GM19438 (cell line): ENCODE measurements at regions not wholly inside any gene's neighbourhood (a gene's known extent, or its start where the extent isn't known, plus 50 kb on each side); places are given as distances from the start of the nearest gene placed in this dataset.
"Not testable (repeated sequence)": the region's sequence is repeated elsewhere in the genome, so short reads cannot be mapped to it uniquely, and the experiment has no call there.

Experiments used
- ATAC-seq: cut with Tn5 transposase; IDR thresholded peaks from one replicate; pipeline ENCODE4 v1.9.1; 2021; ENCODE audit warnings: low read depth; ENCODE audit not compliant: unreplicated experiment

DNA sequence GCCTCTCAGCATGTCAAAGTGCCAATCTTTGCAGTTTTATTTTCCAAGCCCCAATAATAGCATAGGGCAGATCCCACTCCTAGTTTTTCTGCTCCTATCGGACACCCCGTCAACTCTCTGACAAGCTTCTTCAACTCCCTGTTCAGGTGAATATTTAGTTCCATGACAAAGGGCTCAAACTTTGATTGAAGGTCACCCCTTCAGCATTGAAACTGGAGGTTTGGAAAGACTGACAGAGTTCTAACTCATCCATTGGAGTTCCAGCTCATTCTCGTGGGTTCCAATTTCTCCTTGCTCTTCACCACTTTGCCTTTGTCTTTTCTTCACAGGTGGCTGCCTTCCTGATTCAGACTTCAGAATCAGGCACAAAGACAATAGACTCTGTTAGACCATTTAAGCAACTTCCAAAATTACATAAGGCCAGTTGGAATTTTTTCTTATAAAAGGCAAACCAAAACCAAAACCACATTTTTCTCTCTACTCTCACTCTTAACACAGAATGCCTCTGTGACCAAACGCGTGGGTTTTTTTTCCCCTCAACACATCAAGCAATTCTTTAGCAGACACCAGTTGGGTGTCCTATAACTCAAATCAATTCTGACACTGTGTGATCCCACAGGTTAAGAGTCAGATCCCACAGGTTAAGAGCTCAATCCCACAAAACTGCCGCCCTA, 169.3 kb upstream of the USP25 start:
- no peak for ATAC-seq

- no peak for ATAC-seq
Observed at GRCh38 chr21:15562748-15563147, 167.0 kb upstream of the USP25 start.

DNA sequence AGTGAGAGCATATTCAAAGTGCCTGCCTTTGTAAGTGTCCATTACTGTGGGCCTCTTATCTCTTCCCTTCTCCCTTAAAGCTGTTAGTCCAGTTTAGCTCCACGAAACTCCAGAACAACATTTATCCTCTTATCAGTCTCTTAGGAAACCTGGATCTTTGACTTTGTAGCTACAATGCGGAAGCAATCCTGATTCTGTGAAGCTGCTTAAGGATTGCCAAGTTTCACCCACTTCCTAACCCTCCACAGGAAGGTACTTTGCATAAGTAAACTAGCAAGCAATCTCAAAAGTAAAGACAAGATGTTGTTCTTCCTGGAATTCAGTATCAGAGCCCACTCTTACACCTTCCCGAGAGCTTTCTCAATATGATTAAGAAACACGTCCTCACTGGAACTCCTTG, 164.9 kb upstream of the USP25 start:
- no peak for ATAC-seq

- ATAC-seq, result no peak
Observed at GRCh38 chr21:15566703-15567102, 163.1 kb upstream of the USP25 start.

GRCh38 chr21:15567191-15567590, 162.6 kb upstream of the USP25 start:
- ATAC-seq, result no peak

GRCh38 chr21:15568516-15568915, 161.3 kb upstream of the USP25 start:
- ATAC-seq, result no peak

DNA sequence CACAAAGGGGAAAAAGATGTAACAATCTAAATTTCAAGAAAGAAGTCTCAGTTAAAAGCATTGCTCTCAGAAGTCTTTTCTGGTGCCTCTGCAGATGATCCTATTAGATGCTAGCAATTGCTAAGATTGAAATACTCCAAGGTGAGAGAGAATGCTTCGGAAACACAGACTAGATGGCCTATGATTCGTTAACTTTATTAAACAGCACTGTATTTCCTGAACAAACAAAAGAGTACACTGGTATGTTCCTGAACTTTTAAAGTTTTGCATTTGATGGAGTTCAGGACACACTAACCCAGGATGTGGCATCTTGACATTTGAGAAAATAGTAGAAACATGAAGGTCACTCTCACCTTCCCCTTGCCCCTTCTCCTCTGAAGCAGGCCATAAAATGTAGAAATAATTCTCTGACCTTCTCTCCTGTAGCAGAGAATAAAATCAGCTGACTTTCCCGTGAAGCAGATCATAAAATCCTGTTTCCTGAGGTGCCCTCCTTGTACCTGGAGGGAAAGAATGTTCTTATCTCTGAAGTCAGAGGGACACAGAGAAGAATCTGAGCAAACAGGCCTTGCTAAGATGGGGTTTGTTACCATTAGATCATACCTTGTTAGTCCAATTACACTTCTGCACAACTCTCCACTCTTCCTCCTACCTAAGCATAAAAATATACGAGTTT, 142.9 kb upstream of the USP25 start:
- ATAC-seq, result no peak

- ATAC-seq, result no peak
Observed at GRCh38 chr21:15592271-15592860, 137.4 kb upstream of the USP25 start.

GRCh38 chr21:15592957-15593356, 136.8 kb upstream of the USP25 start:
- ATAC-seq, result no peak

- ATAC-seq, result no peak
Observed at GRCh38 chr21:15601390-15601789, 128.4 kb upstream of the USP25 start.

GRCh38 chr21:15604413-15604812, 125.4 kb upstream of the USP25 start:
- no peak for ATAC-seq

GRCh38 chr21:15614766-15615165, 115.0 kb upstream of the USP25 start:
- no peak for ATAC-seq

- no peak for ATAC-seq
Observed at GRCh38 chr21:15616864-15617574, 112.8 kb upstream of the USP25 start.

DNA sequence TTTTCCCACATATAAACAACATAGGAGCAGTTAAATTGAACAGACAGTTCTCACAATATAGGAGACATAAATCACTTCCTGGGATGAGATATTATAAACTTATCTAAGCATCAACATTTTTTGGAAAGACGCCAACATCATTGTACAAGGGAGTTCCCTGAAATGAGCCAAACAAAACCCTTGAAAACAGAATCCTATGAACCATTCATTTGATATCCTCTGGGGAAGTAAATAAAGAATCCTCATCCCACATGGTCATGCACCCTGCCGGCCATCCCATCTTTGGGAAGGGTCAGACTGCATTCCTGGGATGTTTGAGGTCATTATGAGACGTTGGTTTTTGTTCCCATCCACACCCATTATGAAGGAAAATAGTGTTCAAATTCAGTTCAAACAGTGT, 111.8 kb upstream of the USP25 start:
- no peak for ATAC-seq

DNA sequence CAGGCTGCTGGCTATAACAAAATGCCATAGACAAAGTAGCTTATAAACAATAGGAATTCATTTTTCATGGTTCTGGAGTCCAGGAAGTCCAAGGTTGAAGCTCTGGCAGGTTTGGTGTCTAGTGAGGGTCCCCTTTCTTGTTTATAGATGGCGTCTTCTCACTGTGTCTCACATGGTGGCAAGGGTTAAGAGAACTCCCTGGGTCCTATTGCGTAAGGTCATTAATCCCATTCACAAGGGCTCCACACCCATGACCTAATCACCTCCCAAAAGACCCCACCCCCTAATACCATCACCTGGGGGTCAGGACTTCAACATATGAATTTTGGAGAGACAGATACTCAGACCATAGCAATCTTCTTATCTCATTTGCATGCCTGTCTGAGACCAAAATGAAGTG, 108.9 kb upstream of the USP25 start:
- ATAC-seq, result no peak

DNA sequence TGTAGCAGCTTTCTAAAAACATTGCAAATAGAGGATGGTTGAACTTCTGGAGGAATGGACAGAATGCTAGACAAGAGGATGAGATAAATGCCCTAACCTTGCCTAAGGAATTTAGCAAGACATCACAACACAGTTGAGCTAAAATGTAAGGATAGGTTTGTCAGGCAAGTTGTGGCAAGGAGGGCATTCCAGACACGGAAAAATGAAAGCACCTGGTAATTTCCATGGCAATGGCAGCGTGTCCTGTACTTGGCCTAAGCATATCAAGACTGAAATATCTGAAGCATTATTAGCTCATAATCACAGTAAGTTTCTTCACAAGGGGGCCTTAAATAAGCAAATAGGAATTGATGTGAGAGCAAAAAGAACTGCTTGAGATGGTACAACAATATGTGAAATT, 105.1 kb upstream of the USP25 start:
- no peak for ATAC-seq

DNA sequence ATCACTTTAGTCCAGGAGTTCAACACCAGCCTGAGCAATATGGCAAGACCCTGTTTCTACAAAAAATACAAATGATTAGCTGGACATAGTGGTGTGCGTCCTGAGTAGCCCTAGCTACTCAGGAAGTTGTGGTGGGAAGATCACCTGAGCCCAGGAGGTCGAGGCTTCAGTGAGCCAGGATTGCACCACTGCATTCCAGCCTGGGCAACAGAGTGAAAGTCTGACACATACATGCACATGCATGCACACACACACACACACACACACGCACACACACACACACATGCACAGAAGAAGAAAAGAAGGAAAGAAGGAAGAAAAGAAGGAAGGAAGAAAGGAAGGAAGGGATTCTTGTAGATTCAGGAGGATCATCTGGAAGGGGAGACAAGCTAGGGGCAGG, 104.4 kb upstream of the USP25 start:
- ATAC-seq, result no peak

DNA sequence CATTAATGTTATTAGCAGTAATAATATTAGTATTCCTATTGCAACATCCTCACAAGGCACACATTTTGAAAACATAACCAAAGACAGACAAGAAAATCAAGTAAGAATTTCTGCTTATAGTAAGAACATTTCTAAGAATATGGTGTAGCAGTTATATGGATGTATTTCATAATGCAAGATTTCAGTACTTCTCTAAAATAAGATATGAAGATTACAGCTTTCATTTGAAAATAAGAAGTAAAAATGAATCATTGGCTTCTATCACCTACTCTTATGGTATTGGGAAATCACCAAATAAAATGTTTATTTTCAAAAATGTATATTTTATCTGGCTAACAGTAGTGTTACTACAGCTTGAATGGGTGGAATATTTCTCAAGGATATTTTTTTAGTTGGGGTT, 103.8 kb upstream of the USP25 start:
- no peak for ATAC-seq

DNA sequence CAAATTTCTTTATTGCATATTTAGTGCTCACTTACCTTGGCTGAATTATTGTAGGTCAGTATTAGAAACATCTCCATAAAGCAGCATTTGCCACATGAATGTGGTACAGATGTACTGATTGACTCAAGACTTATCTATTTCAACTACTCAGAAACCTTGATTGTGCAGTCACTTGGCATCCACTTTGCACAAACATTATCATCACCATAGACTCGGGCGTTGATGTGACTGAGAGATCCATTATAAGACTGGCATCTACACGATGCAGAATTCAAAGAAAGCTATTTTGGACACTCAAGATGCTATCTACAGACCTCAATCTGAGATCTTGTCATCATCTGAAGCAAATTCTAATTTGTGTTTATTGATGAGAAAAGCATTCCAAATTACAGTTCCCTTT, 102.8 kb upstream of the USP25 start:
- no peak for ATAC-seq

GRCh38 chr21:15627823-15628222, 102.0 kb upstream of the USP25 start:
- ATAC-seq, result no peak

DNA sequence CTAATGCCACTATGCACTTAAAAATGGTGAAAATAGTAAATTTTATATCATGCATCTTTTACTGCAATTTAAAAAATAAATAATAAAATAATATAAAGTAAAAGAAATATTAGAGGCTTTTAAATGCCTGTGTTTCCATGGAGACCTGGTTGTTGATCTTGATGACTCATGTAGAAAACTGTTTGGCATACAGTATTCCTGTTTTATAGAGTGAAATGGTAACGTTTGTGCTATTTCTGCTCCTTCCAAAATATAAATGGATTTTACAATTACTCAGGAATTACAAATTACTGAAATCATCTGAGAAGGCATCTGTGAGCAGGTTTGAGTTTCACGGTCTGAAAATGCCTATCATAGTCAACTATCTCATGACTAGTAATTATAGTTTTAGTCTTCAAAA, 98.4 kb upstream of the USP25 start:
- no peak for ATAC-seq

- ATAC-seq, result not testable (repeated sequence)
Observed at GRCh38 chr21:15634541-15634940, 95.2 kb upstream of the USP25 start.
